Right atrium auricular region (tissue), 2 donors: ENCODE measurements at regions not wholly inside any gene's neighbourhood (a gene's known extent, or its start where the extent isn't known, plus 50 kb on each side); places are given as distances from the start of the nearest gene placed in this dataset.

Source experiments
- DNase-seq: peaks from one replicate; pipeline ENCODE4 v3.0.0-alpha.2; 2019; ENCODE audit warnings: low spot score
- H3K27ac ChIP-seq, 2 donors: fragments of 200-600 bp; sonication (generic); 1 replicate in 1 of 2; 2 replicates in 1 of 2; pipeline ENCODE4 v1.5.1; 2016 to 2019
- H3K27me3 ChIP-seq, 2 donors: fragments of 200-600 bp; sonication (generic); one replicate each; pipeline versions ENCODE4 v1.5.1 to v1.6.0; 2017 to 2019
- H3K36me3 ChIP-seq: fragments of 200-600 bp; sonication (generic); one replicate; pipeline ENCODE4 v1.5.1; 2016
- H3K4me1 ChIP-seq, 2 donors: fragments of 200-600 bp; sonication (generic); one replicate each; pipeline versions ENCODE4 v1.5.1 to v1.6.0; 2017 to 2019
- H3K4me3 ChIP-seq, 2 donors: fragments of 200-600 bp; sonication (generic); 1 replicate in 1 of 2; 2 replicates in 1 of 2; pipeline ENCODE4 v1.5.1; 2017 to 2019; ENCODE audit warnings: mild to moderate bottlenecking in 1 of 2, moderate library complexity in 1 of 2
- H3K9me3 ChIP-seq, 2 donors: fragments of 200-600 bp; sonication (generic); one replicate each; pipeline ENCODE4 v1.5.1; 2019
- CTCF ChIP-seq, 2 donors: fragments of 200-600 bp; sonication (generic); IDR thresholded peaks; one replicate each; pipeline ENCODE4 v1.5.1; 2019; ENCODE audit warnings: antibody characterized with exemption in 2 of 2

GRCh38 chr18:70421471-70422390 is 132.9 kb downstream of the SOCS6 start:
- H3K4me1 ChIP-seq, result peaks cover 0 to 52% of the 10 kb centered on the region in 2 donors
- no peak for TF ChIP-seq CTCF (IDR thresholded peaks at IDR 0.05)
- no peak overlapping the region for H3K4me3 ChIP-seq
- no peaks in the 10 kb centered on the region for H3K9me3 ChIP-seq
- peak; percentile 86 for DNase-seq
- H3K36me3 ChIP-seq, result no peaks in the 10 kb centered on the region
- H3K27ac ChIP-seq, result peak overlapping the region in 1 of 2 donors; percentile 44
- no peaks in the 10 kb centered on the region for H3K27me3 ChIP-seq

- no peak for TF ChIP-seq CTCF (IDR thresholded peaks at IDR 0.05)
- Histone ChIP-seq H3K4me1 (peaks cover 0 to 52% of the 10 kb centered on the region in 2 donors), H3K27ac (no peak overlapping the region), H3K9me3 (no peaks in the 10 kb centered on the region), H3K36me3 (no peaks in the 10 kb centered on the region), H3K4me3 (no peak overlapping the region), H3K27me3 (no peaks in the 10 kb centered on the region)
- no peak for DNase-seq
Observed at GRCh38 chr18:70420146-70420898, 131.5 kb downstream of the SOCS6 start.

DNA sequence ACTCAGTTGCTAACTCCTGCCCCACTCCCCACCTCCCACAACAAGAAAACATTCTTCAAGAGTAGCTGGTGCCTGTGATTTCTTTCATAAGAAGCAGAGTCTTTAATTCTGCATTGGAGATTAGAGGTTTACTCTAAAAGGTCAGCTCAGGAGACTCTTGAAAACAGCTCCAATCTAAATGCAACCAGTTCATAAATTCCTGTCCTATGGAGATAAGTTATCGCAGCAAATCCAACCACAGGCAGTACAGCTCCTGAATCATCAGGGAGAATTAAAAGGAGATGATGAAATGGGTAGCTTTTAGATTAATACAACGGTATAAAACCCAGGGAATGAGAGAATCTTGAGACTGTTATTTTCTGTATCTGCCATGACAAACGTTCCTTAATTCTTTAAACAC is 130.7 kb downstream of the SOCS6 start:
- no peak for TF ChIP-seq CTCF (IDR thresholded peaks at IDR 0.05)
- H3K4me1 ChIP-seq, result peaks cover 0 to 52% of the 10 kb centered on the region in 2 donors
- H3K9me3 ChIP-seq, result no peaks in the 10 kb centered on the region
- no peaks in the 10 kb centered on the region for H3K36me3 ChIP-seq
- no peak overlapping the region for H3K4me3 ChIP-seq
- DNase-seq, result no peak
- H3K27me3 ChIP-seq, result no peaks in the 10 kb centered on the region
- peak overlapping the region in 1 of 2 donors; percentile 29 for H3K27ac ChIP-seq

GRCh38 chr18:70418546-70419311 is 129.9 kb downstream of the SOCS6 start:
- Histone ChIP-seq H3K27ac (peak overlapping the region in 1 of 2 donors; percentile 29), H3K27me3 (no peaks in the 10 kb centered on the region), H3K4me3 (no peak overlapping the region), H3K4me1 (peaks cover 0 to 51% of the 10 kb centered on the region in 2 donors), H3K36me3 (no peaks in the 10 kb centered on the region), H3K9me3 (no peaks in the 10 kb centered on the region)
- TF ChIP-seq CTCF (IDR thresholded peaks at IDR 0.05), result no peak
- no peak for DNase-seq

GRCh38 chr18:70417847-70418246 is 129.0 kb downstream of the SOCS6 start:
- no peaks in the 10 kb centered on the region for H3K36me3 ChIP-seq
- H3K4me3 ChIP-seq, result no peak overlapping the region
- H3K4me1 ChIP-seq, result peaks cover 0 to 42% of the 10 kb centered on the region in 2 donors
- no peak for DNase-seq
- H3K9me3 ChIP-seq, result no peaks in the 10 kb centered on the region
- no peaks in the 10 kb centered on the region for H3K27me3 ChIP-seq
- TF ChIP-seq CTCF (IDR thresholded peaks at IDR 0.05), result no peak
- no peak overlapping the region for H3K27ac ChIP-seq
